SK-N-MC (cell line): ENCODE measurements at regions not wholly inside any gene's neighbourhood (a gene's known extent, or its start where the extent isn't known, plus 50 kb on each side); places are given as distances from the start of the nearest gene placed in this dataset.

Experiments used
- EZH2 ChIP-seq: fragments of 200-600 bp; sonication (generic); IDR thresholded peaks from one replicate; pipeline ENCODE4 v1.6.1; 2017; ENCODE audit warnings: antibody characterized with exemption
- POLR2AphosphoS5 ChIP-seq: IDR thresholded peaks from 2 replicates; pipeline ENCODE4 v1.6.1; 2012; ENCODE audit warnings: mild to moderate bottlenecking, low read depth, low read length, borderline replicate concordance

- TF ChIP-seq POLR2AphosphoS5 (no peak), EZH2 (no peak)
Measured at GRCh38 chr9:95822015-95822414, 53.5 kb upstream of the ERCC6L2 start.
